ENCODE measurements at regions not wholly inside any gene's neighbourhood (a gene's known extent, or its start where the extent isn't known, plus 50 kb on each side); places are given as distances from the start of the nearest gene placed in this dataset.
A peak's percentile ranks its signal among the peaks of the same experiment; 100 is the strongest.

- no peak for DNase-seq
These were observed 308.1 kb upstream of the MPDZ start for GRCh38 chr9:13587571-13587970.

- no peak for DNase-seq
These were observed 307.3 kb upstream of the MPDZ start for GRCh38 chr9:13586587-13587374.

- no peak for DNase-seq
These were observed 301.3 kb upstream of the MPDZ start for GRCh38 chr9:13580760-13581159.

- no peak for DNase-seq
These were observed 300.6 kb upstream of the MPDZ start for GRCh38 chr9:13580131-13580530.

GRCh38 chr9:13576101-13576500, 296.6 kb upstream of the MPDZ start:
- DNase-seq: no peak

- DNase-seq: peak; percentile 23
These were observed 296.1 kb upstream of the MPDZ start for GRCh38 chr9:13575558-13575957.

GRCh38 chr9:13570068-13570974, 290.8 kb upstream of the MPDZ start:
- peak; percentile 68 for DNase-seq

GRCh38 chr9:13569602-13570067, 290.1 kb upstream of the MPDZ start:
- DNase-seq: no peak

GRCh38 chr9:13568841-13569601, 289.5 kb upstream of the MPDZ start:
- DNase-seq: no peak

- DNase-seq: peak; percentile 18
These were observed 288.9 kb upstream of the MPDZ start for GRCh38 chr9:13568405-13568804.

- no peak for DNase-seq
These were observed 288.3 kb upstream of the MPDZ start for GRCh38 chr9:13567833-13568232.

GRCh38 chr9:13557746-13558145, 278.3 kb upstream of the MPDZ start:
- DNase-seq: no peak

- DNase-seq: no peak
These were observed 277.2 kb upstream of the MPDZ start for GRCh38 chr9:13556656-13557055.

- DNase-seq: no peak
These were observed 276.6 kb upstream of the MPDZ start for GRCh38 chr9:13555989-13556500.

GRCh38 chr9:13555516-13555915, 276.0 kb upstream of the MPDZ start:
- DNase-seq: no peak

GRCh38 chr9:13554626-13555025, 275.1 kb upstream of the MPDZ start:
- DNase-seq: no peak

- DNase-seq: no peak
These were observed 273.2 kb upstream of the MPDZ start for GRCh38 chr9:13552606-13553215.

- DNase-seq: no peak
These were observed 271.0 kb upstream of the MPDZ start for GRCh38 chr9:13550519-13550918.

- no peak for DNase-seq
These were observed 269.0 kb upstream of the MPDZ start for GRCh38 chr9:13548535-13548934.

- no peak for DNase-seq
These were observed 255.6 kb upstream of the MPDZ start for GRCh38 chr9:13535141-13535540.

- peak; percentile 2 for DNase-seq
These were observed 254.5 kb upstream of the MPDZ start for GRCh38 chr9:13534006-13534405.

- no peak for DNase-seq
These were observed 252.9 kb upstream of the MPDZ start for GRCh38 chr9:13532407-13532806.

Measured in fibroblast of skin of scalp (primary cell).